Karpas-422 (cell line): ENCODE measurements at regions not wholly inside any gene's neighbourhood (a gene's known extent, or its start where the extent isn't known, plus 50 kb on each side); places are given as distances from the start of the nearest gene placed in this dataset.
A peak's percentile ranks its signal among the peaks of the same experiment; 100 is the strongest.
"Not testable (repeated sequence)": the region's sequence is repeated elsewhere in the genome, so short reads cannot be mapped to it uniquely, and the experiment has no call there.

ENCODE experiments used
- DNase-seq: peaks from one replicate; pipeline ENCODE4 v3.0.0-alpha.2; 2015
- H2AFZ ChIP-seq: fragments of 200-600 bp; sonication (generic); 2 replicates; pipeline ENCODE4 v1.6.1; 2014; ENCODE audit warnings: antibody characterized with exemption, low read length, mixed read lengths
- H3K27ac ChIP-seq: fragments of 200-600 bp; sonication (generic); 2 replicates; pipeline ENCODE4 v1.5.1; 2014; ENCODE audit warnings: mild to moderate bottlenecking, low read length, moderate library complexity
- H3K27me3 ChIP-seq: fragments of 200-600 bp; sonication (generic); 2 replicates; pipeline ENCODE4 v1.6.1; 2014; ENCODE audit warnings: low read length, mixed read lengths
- H3K36me3 ChIP-seq: fragments of 200-600 bp; sonication (generic); 2 replicates; pipeline ENCODE4 v1.6.1; 2014; ENCODE audit warnings: low read length, mixed read lengths; ENCODE audit not compliant: insufficient read depth
- H3K4me1 ChIP-seq: fragments of 200-600 bp; sonication (generic); 2 replicates; pipeline ENCODE4 v1.6.1; 2014; ENCODE audit warnings: mild to moderate bottlenecking, low read length, mixed read lengths
- H3K4me2 ChIP-seq: fragments of 200-600 bp; sonication (generic); 2 replicates; pipeline ENCODE4 v1.6.1; 2014; ENCODE audit warnings: low read length, low read depth, mild to moderate bottlenecking; ENCODE audit not compliant: poor library complexity, severe bottlenecking
- H3K4me3 ChIP-seq: fragments of 200-600 bp; sonication (generic); 2 replicates; pipeline ENCODE4 v1.5.1; 2014; ENCODE audit warnings: mild to moderate bottlenecking, antibody characterized with exemption, low read length, mixed read lengths
- H3K79me2 ChIP-seq: fragments of 200-600 bp; sonication (generic); 2 replicates; pipeline ENCODE4 v1.6.1; 2014; ENCODE audit warnings: mild to moderate bottlenecking, low read length, mixed read lengths
- H3K9ac ChIP-seq: fragments of 200-600 bp; sonication (generic); 2 replicates; pipeline ENCODE4 v1.6.0; 2014; ENCODE audit warnings: low read length
- H3K9me2 ChIP-seq: fragments of 200-600 bp; sonication (generic), shearing (Covaris generic); replicated peaks from 2 replicates; pipeline ENCODE4 v1.6.0; 2014; ENCODE audit warnings: mild to moderate bottlenecking, low read length, moderate library complexity; ENCODE audit not compliant: insufficient read depth
- H3K9me3 ChIP-seq: fragments of 300-700, 200-600 bp; sonication (generic); 2 replicates; pipeline ENCODE4 v1.6.1; 2014; ENCODE audit warnings: low read length, mixed read lengths
- H4K20me1 ChIP-seq: fragments of 200-600 bp; sonication (generic); 2 replicates; pipeline ENCODE4 v1.6.1; 2014; ENCODE audit warnings: mild to moderate bottlenecking, antibody characterized with exemption, low read length, low read depth; ENCODE audit not compliant: insufficient read depth

DNA sequence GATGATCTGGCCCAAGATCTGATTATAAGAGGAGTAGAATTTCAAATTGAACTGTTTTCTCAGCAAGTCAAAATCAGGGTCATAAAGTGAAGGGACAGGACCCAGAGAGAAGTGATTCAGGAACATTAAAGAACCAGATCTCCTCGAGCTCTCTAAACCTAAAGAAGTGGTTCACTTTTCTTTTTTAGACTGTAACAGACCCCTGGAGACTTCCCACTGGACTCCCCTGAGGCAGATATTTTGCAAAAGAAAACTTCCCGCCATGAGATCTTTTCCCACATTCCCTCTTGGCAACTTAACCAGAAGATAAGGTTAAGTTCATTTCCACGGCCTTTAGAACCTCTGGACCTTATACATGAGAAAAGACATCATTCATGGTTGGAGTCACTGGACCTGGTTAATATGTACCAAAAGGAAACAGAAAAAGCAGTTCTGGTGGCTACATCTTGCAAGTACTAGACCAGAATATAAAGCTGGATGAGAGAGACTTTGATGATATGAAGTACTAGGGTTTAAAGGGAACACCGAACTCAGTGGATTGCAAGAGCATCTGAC lies 1061.4 kb downstream of the MRPL39 start:
- no peaks in the 10 kb centered on the region for H3K4me1 ChIP-seq
- no peaks in the 10 kb centered on the region for H3K27me3 ChIP-seq
- H3K9me2 ChIP-seq, result no peaks in the 10 kb centered on the region
- DNase-seq, result no peak
- H3K9ac ChIP-seq, result no peak overlapping the region
- H3K79me2 ChIP-seq, result no peaks in the 10 kb centered on the region
- H3K36me3 ChIP-seq, result no peaks in the 10 kb centered on the region
- no peak overlapping the region for H2AFZ ChIP-seq
- H3K4me2 ChIP-seq, result no peak overlapping the region
- H4K20me1 ChIP-seq, result no peaks in the 10 kb centered on the region
- no peak overlapping the region for H3K4me3 ChIP-seq
- no peaks in the 10 kb centered on the region; the same call in 1 of the 2 replicates for H3K9me3 ChIP-seq
- H3K27ac ChIP-seq, result no peak overlapping the region

DNA sequence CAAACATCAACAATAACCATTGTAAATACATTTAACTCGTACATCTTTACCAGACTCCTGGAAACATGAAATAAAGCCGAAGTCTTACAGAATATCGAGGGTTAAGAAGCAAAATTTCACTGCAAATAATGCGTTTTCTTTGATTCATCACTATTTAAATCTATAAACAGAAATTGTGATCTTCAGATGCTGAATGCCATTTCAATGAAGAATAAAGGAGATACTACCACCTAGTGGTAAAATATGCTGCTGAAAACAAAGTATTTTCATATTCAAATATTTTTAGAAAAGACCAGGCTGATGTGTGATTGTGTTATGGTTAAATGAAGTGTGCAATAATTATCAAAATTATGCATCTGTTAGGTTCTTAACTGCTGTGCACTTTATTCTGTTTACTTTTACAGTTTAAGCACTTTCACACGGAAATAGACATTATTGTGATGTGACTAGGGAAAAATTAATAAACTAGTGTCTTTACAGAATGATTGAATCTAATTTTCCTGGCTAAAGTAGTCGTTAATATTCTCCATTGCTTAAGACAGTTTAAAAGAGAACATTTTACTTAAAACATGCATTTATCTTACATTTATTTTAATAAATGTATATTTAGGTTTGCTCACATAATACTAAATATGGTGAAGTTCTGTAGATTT lies 1093.1 kb downstream of the MRPL39 start:
- Histone ChIP-seq H3K4me2 (no peak overlapping the region), H3K4me1 (no peaks in the 10 kb centered on the region), H3K9me2 (no peaks in the 10 kb centered on the region), H3K9ac (no peak overlapping the region), H4K20me1 (no peaks in the 10 kb centered on the region), H3K4me3 (no peak overlapping the region), H2AFZ (no peak overlapping the region), H3K27me3 (no peaks in the 10 kb centered on the region), H3K9me3 (peaks cover 2% of the 10 kb centered on the region; the same call in 1 of the 2 replicates), H3K36me3 (no peaks in the 10 kb centered on the region), H3K79me2 (no peaks in the 10 kb centered on the region), H3K27ac (no peak overlapping the region)
- peak; percentile 65 for DNase-seq

DNA sequence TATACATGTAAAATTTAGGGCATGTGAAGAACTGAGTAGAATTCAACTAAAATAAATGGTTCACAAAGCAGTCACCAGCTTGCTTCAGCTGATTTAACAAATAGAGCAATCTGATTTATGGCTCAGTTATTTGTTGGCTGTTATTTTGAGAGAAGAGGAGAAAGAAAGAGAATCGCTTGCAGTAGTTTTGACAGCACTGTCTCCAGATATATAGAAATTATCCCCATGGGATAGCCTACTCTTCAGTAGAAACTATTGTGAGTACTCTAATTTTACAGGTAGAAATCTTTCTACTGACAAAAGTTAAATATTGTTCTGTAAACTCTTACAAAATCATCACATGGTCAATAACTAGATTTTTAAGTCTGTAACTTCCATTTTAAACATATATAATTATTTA lies 1098.2 kb downstream of the MRPL39 start:
- Histone ChIP-seq H4K20me1 (no peaks in the 10 kb centered on the region), H3K79me2 (no peaks in the 10 kb centered on the region), H3K36me3 (no peaks in the 10 kb centered on the region)

DNA sequence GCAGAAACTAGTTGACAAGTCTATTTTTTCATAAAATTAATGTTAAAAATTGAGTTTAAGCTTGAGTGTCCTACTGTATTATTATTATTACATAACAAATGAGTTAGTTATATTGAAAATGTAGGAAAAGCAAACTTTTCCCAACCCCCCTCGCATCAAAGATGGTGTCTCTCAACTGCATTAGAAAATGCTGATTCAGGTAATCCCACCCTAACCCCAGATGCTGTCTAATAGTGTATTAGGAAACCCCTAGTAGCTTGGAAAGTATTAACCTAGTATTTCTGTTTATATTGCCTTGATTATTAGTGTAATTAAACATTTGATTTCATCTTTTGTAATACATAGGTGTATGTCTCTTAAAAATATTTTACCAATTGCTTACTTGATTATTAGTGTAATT lies 1120.3 kb downstream of the MRPL39 start:
- Histone ChIP-seq H3K27me3 (no peaks in the 10 kb centered on the region), H3K4me3 (no peak overlapping the region), H3K79me2 (no peaks in the 10 kb centered on the region), H3K27ac (peak overlapping the region; percentile 83; the same call in 1 of the 2 replicates), H3K36me3 (no peaks in the 10 kb centered on the region), H4K20me1 (no peaks in the 10 kb centered on the region), H3K4me2 (peak overlapping the region; percentile 9), H2AFZ (0 out of 2 replicates have a peak overlapping the region, but pooled peaks have one; percentile 14), H3K9me2 (no peaks in the 10 kb centered on the region), H3K9ac (no peak overlapping the region), H3K9me3 (peaks cover 8% of the 10 kb centered on the region; the same call in 1 of the 2 replicates), H3K4me1 (peaks cover 22% of the 10 kb centered on the region)
- no peak for DNase-seq

More for the DNA sequence above, 1098.2 kb downstream of the MRPL39 start:
- Histone ChIP-seq H3K27me3 (no peaks in the 10 kb centered on the region), H3K27ac (no peak overlapping the region), H2AFZ (no peak overlapping the region), H3K4me2 (no peak overlapping the region), H3K9me3 (peaks cover 9% of the 10 kb centered on the region), H3K4me3 (no peak overlapping the region), H3K9me2 (no peaks in the 10 kb centered on the region), H3K9ac (no peak overlapping the region), H3K4me1 (no peaks in the 10 kb centered on the region)
- no peak for DNase-seq

DNA sequence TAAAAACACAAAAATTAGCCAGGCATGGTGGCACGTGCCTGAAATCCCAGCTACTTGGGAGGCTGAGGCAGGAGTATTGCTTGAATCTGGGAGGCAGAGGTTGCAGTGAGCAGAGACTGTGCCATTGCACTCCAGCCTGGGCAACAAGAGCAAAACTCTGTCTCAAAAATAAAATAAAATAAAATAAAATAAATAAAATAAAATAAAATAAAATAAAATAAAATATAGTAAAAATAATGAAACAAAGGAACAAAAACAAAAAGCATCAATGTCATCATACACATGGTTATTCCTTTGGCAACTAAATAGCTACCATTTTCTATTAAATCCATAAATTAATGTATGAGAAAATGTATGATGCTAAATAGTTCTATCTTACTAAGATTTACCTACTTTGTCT lies 1123.9 kb downstream of the MRPL39 start:
- H3K4me3 ChIP-seq, H4K20me1 ChIP-seq, H3K9me3 ChIP-seq, DNase-seq, H3K9ac ChIP-seq, H3K36me3 ChIP-seq, H3K4me2 ChIP-seq, H3K79me2 ChIP-seq, H2AFZ ChIP-seq, H3K27me3 ChIP-seq, H3K9me2 ChIP-seq: not testable (repeated sequence)
- H3K4me1 ChIP-seq, result peaks cover 41% of the 10 kb centered on the region
- H3K27ac ChIP-seq, result peak overlapping the region; percentile 83; the same call in 1 of the 2 replicates

DNA sequence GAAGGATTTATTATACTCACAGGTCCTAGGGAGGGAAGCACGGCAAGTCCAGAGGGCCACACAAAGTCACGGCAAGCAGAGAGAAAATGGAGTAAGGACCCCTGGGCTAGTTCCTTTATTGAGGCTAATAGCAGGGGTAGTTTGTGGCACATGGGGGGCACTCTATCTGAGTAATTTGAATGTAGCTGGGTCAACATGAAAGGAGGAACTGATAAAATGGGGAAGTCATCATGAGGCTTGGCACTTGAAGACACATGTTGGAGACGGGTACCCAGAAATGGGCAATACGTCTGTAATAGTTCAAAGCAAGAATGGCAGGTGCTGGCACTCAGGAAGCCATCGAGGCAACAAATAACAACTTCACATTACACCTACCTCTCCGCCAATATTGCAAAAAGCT lies 1136.4 kb downstream of the MRPL39 start:
- peaks cover 46% of the 10 kb centered on the region for H3K4me1 ChIP-seq
- H4K20me1 ChIP-seq, result no peaks in the 10 kb centered on the region
- peaks cover 30% of the 10 kb centered on the region for H3K79me2 ChIP-seq
- H3K27ac ChIP-seq, result peak overlapping the region; percentile 82
- peak overlapping the region; percentile 62 for H3K4me3 ChIP-seq
- no peak overlapping the region for H2AFZ ChIP-seq
- peak overlapping the region; percentile 58 for H3K9ac ChIP-seq
- H3K4me2 ChIP-seq, result peak overlapping the region; percentile 70
- peaks cover 9% of the 10 kb centered on the region; the same call in 1 of the 2 replicates for H3K36me3 ChIP-seq
- DNase-seq, result peak; percentile 84
- no peaks in the 10 kb centered on the region for H3K9me2 ChIP-seq
- H3K27me3 ChIP-seq, result no peaks in the 10 kb centered on the region
- peaks cover 7% of the 10 kb centered on the region; the same call in 1 of the 2 replicates for H3K9me3 ChIP-seq

DNA sequence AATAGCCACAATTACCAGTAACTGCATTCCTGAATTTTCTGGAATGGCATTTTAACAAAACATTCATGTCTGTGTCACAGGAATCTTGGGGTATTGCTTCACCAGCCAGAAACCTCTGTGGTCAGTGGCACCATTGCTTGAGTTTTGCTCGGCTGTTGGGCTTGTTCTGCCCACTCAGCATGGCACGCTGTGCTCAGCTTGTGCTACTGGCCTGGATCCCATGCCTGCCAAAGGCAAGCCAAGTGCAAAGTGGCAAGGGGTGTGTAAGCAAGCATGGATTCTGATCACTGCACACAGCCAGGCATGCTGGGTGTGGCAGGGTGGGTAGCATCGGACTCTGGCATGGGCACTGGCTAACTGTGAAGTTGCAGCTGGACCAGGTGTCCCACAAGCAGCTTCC lies 1150.9 kb downstream of the MRPL39 start:
- DNase-seq, result no peak
- Histone ChIP-seq H3K36me3 (0 out of 2 replicates have a peak, but pooled peaks cover 5% of the 10 kb centered on the region), H2AFZ (no peak overlapping the region), H3K9me2 (no peaks in the 10 kb centered on the region), H3K9ac (no peak overlapping the region), H3K79me2 (peaks cover 28% of the 10 kb centered on the region), H4K20me1 (no peaks in the 10 kb centered on the region), H3K9me3 (peaks cover 11% of the 10 kb centered on the region), H3K4me3 (no peak overlapping the region), H3K27me3 (no peaks in the 10 kb centered on the region), H3K4me2 (no peak overlapping the region), H3K4me1 (peaks cover 6% of the 10 kb centered on the region), H3K27ac (no peak overlapping the region)

DNA sequence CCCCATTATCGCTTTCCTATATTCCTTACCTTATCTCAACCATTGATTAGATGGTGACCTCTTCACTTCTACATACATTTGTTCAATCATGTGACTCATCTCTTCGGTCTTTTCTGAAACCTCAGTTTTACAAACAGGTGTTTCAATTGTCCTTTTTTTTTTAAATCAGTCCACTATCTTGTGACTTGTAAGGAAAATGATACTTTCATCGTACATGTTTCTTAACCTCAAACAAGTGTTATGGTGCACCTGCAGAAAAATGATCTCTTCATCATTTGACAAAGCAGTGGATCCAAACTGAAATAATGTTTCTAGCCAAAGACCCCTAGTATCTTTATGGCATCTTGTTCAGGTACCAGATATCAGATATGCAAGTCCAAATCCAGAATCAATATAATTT lies 1157.2 kb downstream of the MRPL39 start:
- peaks cover 11% of the 10 kb centered on the region for H3K9me3 ChIP-seq
- no peaks in the 10 kb centered on the region for H3K36me3 ChIP-seq
- no peak overlapping the region for H3K4me3 ChIP-seq
- H3K27ac ChIP-seq, result no peak overlapping the region
- H3K4me2 ChIP-seq, result no peak overlapping the region
- H3K79me2 ChIP-seq, result peaks cover 8% of the 10 kb centered on the region; the same call in 1 of the 2 replicates
- no peak overlapping the region for H3K9ac ChIP-seq
- H3K27me3 ChIP-seq, result no peaks in the 10 kb centered on the region
- no peaks in the 10 kb centered on the region for H3K4me1 ChIP-seq
- no peak for DNase-seq
- no peaks in the 10 kb centered on the region for H4K20me1 ChIP-seq
- no peak overlapping the region for H2AFZ ChIP-seq
- H3K9me2 ChIP-seq, result no peaks in the 10 kb centered on the region
